Mammary epithelial cell (primary cell): ENCODE measurements at regions not wholly inside any gene's neighbourhood (a gene's known extent, or its start where the extent isn't known, plus 50 kb on each side); places are given as distances from the start of the nearest gene placed in this dataset.

Experiments used
- CTCF ChIP-seq, 2 donors: IDR thresholded peaks in 1 of 2; conservative IDR thresholded peaks in 1 of 2; 2 replicates each; pipeline ENCODE4 v1.5.1; 2011 to 2012; ENCODE audit warnings: inconsistent platforms in 2 of 2, low read length in 2 of 2, mild to moderate bottlenecking in 2 of 2, control low read depth in 1 of 2, low read depth in 1 of 2; ENCODE audit not compliant: insufficient read depth in 1 of 2; ENCODE audit errors: extremely low read depth in 1 of 2
- EZH2 ChIP-seq: IDR thresholded peaks from 2 replicates; pipeline ENCODE4 v1.6.1; 2012; ENCODE audit warnings: low read length, inconsistent platforms, borderline replicate concordance

DNA sequence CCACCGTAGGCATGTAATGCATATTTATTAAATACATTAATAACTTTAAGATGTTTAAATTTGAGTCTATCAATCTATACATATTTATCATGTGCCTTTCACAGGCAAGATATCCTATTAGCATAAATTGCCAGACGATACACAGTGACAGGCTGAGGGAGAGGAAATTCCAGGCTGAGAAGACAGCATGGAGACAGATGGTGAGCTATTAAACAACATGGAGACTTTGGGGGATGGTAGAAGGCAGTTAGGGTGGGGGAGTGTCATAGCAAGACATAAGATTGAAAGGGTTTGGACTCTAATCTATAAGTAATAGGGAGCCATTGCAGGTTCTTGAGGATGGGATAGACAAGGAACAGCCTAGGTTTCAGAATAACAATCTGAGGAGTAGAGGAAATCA lies 138.5 kb downstream of the NXPE2 start:
- no peak for TF ChIP-seq CTCF (conservative IDR thresholded peaks at IDR 0.05 in 1 of 2, IDR thresholded peaks at IDR 0.05 in 1 of 2; ENCODE audit: extremely low read depth in 1 of 2, insufficient read depth in 1 of 2, low read depth in 1 of 2, low read length in 2 of 2)
- TF ChIP-seq EZH2 = no peak
